ENCODE measurements at regions not wholly inside any gene's neighbourhood (a gene's known extent, or its start where the extent isn't known, plus 50 kb on each side); places are given as distances from the start of the nearest gene placed in this dataset.

DNA sequence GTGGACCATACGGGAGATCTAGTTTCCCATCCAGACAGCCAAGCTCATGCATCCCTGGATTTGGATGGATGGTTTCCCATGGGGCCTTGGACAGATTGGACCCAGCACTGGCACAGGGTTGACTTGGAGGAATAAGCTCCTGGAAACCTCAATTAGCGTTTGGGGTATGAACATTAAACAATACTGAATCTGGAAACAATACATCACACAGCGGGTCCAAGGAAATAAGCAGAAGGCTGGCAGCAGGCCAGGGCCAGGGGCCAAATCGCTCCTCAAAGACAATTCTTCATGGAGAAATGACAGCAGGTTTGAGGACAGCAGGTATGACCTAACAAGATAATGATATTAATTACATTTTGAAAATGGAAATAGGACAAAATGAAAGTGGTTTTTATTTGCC, 540.6 kb downstream of the RIT2 start:
- TF ChIP-seq, protein P1, sequence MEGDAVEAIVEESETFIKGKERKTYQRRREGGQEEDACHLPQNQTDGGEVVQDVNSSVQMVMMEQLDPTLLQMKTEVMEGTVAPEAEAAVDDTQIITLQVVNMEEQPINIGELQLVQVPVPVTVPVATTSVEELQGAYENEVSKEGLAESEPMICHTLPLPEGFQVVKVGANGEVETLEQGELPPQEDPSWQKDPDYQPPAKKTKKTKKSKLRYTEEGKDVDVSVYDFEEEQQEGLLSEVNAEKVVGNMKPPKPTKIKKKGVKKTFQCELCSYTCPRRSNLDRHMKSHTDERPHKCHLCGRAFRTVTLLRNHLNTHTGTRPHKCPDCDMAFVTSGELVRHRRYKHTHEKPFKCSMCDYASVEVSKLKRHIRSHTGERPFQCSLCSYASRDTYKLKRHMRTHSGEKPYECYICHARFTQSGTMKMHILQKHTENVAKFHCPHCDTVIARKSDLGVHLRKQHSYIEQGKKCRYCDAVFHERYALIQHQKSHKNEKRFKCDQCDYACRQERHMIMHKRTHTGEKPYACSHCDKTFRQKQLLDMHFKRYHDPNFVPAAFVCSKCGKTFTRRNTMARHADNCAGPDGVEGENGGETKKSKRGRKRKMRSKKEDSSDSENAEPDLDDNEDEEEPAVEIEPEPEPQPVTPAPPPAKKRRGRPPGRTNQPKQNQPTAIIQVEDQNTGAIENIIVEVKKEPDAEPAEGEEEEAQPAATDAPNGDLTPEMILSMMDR (conservative IDR thresholded peaks at IDR 0.05): no peak
- TF ChIP-seq ZFX (IDR thresholded peaks at IDR 0.05): no peak

Data from C4-2B (cell line).